ENCODE measurements at regions not wholly inside any gene's neighbourhood (a gene's known extent, or its start where the extent isn't known, plus 50 kb on each side); places are given as distances from the start of the nearest gene placed in this dataset.

GRCh38 chr1:232570007-232570406 is 59.9 kb downstream of the SIPA1L2 start:
- TF ChIP-seq YY1 (IDR thresholded peaks at IDR 0.05; ENCODE audit: insufficient read depth, insufficient read length) (no peak), ZNF274 (IDR thresholded peaks at IDR 0.05; ENCODE audit: low read depth, low read length) (no peak), SUZ12 (IDR thresholded peaks at IDR 0.05; ENCODE audit: extremely low read depth, insufficient read depth, insufficient read length) (no peak)
